Pancreas (tissue), 10 donors: ENCODE measurements at regions not wholly inside any gene's neighbourhood (a gene's known extent, or its start where the extent isn't known, plus 50 kb on each side); places are given as distances from the start of the nearest gene placed in this dataset.
A peak's percentile ranks its signal among the peaks of the same experiment; 100 is the strongest.

Experiments
- ATAC-seq, 4 donors: fragments of 200-7000 bp; cut with Tn5 transposase; one replicate each; pipeline versions ENCODE4 v1.8.0 to v1.9.1; 2020; ENCODE audit warnings: mild to moderate bottlenecking in 4 of 4, moderate library complexity in 4 of 4
- DNase-seq, 6 donors: peaks; one replicate each; pipeline ENCODE4 v3.0.0-alpha.2; 2020
- FAIRE-seq: peaks from 2 replicates; lab custom pipeline; 2012; peaks lifted over from hg19 to GRCh38; lab: Jason Lieb, UNC
- H3K27ac ChIP-seq, 4 donors: fragments of 200-600 bp; sonication (generic); 1 replicate in 3 of 4; 2 replicates in 1 of 4; pipeline versions ENCODE4 v1.5.0 to v1.8.0; 2020
- H3K27me3 ChIP-seq, 4 donors: fragments of 200-600 bp; one replicate each; pipeline ENCODE4 v1.8.0; 2021
- H3K36me3 ChIP-seq, 3 donors: fragments of 200-600 bp; sonication (generic) in 1 of 3; one replicate each; pipeline versions ENCODE4 v1.5.0 to v1.8.0; 2020 to 2021
- H3K4me1 ChIP-seq, 3 donors: fragments of 200-600 bp; one replicate each; pipeline ENCODE4 v1.8.0; 2021
- H3K4me3 ChIP-seq, 4 donors: fragments of 200-600 bp; sonication (generic) in 2 of 4; one replicate each; pipeline versions ENCODE4 v1.5.0 to v1.8.0; 2020 to 2021
- H3K9me3 ChIP-seq, 4 donors: fragments of 200-600 bp; one replicate each; pipeline ENCODE4 v1.8.0; 2021
- WGBS, 2 donors: extraction: QIAGEN DNeasy Blood & Tissue Kit; methylation state at CpG; one replicate each; pipeline ENCODE4 v1.1.7; 2013; 5-methylcytosine and 5-hydroxymethylcytosine counted together
- intact Hi-C, 3 donors: fragments of 100-400 bp; cut with DNase I; formaldehyde crosslinking; loops; one replicate each; pipeline versions ENCODE4 v1.11.1 to v1.14.2; 2022
- TF ChIP-seq, protein P1 (sequence below), 4 donors: fragments of 200-600 bp; sonication (generic) in 3 of 4; IDR thresholded peaks; one replicate each; pipeline versions ENCODE4 v1.5.0 to v1.8.0; 2021; ENCODE audit warnings: antibody characterized with exemption in 4 of 4
- donor health status: healthy with polysubstance abuse.
- donor health status: DM: no; HTN: no; CAD: no; lungs with moderate emphysema.
- donor health status: DM: no; HTN: no; CAD: no.
- donor health status: control.
- donor health status: control.
- donor health status: Bipolar disorder and iron deficiency.
- donor health status: DM: yes; HTN: yes; CAD: no.
- donor health status: DM: no; HTN: no; CAD: no.
- donor health status: DM: no; HTN: no; CAD: no.
- donor health status: DM: yes; HTN: yes; CAD: no.

DNA sequence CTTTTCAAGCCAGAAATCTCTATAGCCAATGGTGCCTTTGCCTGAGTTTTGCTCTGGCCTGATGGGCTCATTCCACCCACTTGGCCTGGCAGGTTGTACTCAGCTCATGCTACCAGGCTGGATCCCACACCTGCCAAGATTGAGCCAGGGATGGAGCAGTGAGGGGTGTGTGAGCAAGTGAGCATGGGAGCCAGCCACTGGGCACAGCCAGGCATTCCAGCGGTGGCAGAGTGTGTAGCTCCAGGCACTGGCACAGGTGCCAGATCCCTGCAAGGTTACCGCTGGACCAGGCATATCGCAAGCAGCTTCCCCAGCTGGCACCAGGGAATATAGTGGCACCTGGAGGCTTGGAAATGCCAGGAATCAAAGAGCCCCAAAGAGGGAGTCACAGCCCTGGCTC is 2395.6 kb upstream of the C9orf72 start:
- DNase-seq (peak in 2 of 6 donors; percentile 32 to 35), ATAC-seq (no peak), FAIRE-seq (no peak)
- no peaks in the 10 kb centered on the region for H3K27me3 ChIP-seq
- H3K36me3 ChIP-seq: no peaks in the 10 kb centered on the region
- 84 to 97% methylated on average over 3 of the region's 3 CpGs for whole genome bisulfite sequencing, 2 donors
- intact Hi-C loops: no loop called here
- no peak overlapping the region for H3K4me3 ChIP-seq
- no peak overlapping the region for H3K27ac ChIP-seq
- TF ChIP-seq, protein P1, sequence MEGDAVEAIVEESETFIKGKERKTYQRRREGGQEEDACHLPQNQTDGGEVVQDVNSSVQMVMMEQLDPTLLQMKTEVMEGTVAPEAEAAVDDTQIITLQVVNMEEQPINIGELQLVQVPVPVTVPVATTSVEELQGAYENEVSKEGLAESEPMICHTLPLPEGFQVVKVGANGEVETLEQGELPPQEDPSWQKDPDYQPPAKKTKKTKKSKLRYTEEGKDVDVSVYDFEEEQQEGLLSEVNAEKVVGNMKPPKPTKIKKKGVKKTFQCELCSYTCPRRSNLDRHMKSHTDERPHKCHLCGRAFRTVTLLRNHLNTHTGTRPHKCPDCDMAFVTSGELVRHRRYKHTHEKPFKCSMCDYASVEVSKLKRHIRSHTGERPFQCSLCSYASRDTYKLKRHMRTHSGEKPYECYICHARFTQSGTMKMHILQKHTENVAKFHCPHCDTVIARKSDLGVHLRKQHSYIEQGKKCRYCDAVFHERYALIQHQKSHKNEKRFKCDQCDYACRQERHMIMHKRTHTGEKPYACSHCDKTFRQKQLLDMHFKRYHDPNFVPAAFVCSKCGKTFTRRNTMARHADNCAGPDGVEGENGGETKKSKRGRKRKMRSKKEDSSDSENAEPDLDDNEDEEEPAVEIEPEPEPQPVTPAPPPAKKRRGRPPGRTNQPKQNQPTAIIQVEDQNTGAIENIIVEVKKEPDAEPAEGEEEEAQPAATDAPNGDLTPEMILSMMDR (IDR thresholded peaks at IDR 0.05): no peak
- no peaks in the 10 kb centered on the region for H3K4me1 ChIP-seq
- H3K9me3 ChIP-seq: no peaks in the 10 kb centered on the region

DNA sequence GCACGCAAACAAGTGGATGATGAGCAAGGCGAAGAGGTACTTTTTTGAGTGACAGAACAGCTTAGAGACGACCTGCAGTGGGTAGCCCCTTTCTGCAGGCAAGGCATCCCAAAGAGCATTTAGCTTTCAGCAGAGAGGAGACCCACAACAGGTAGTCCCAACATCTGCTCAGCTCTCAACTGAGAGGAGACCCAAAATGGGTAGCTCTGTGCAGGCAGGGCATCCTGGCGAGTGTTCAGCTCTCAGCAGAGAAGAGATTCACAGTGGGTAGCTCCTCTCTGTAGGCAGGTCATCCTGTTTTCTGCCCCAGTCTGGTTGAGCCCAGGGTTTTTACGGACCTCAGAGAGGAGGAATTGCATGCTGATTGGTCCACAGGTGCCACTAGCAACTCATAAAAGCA is 2396.1 kb upstream of the C9orf72 start:
- Histone ChIP-seq H3K4me1 (no peaks in the 10 kb centered on the region), H3K36me3 (no peaks in the 10 kb centered on the region), H3K9me3 (no peaks in the 10 kb centered on the region), H3K4me3 (no peak overlapping the region), H3K27ac (no peak overlapping the region), H3K27me3 (no peaks in the 10 kb centered on the region)
- TF ChIP-seq, protein P1 (IDR thresholded peaks at IDR 0.05): no peak
- DNase-seq: peak in 1 of 6 donors; percentile 30
- 57 to 68% methylated on average over 5 of the region's 5 CpGs for WGBS, 2 donors
- intact Hi-C loops: no loop called here
- no peak for FAIRE-seq
- ATAC-seq: no peak

DNA sequence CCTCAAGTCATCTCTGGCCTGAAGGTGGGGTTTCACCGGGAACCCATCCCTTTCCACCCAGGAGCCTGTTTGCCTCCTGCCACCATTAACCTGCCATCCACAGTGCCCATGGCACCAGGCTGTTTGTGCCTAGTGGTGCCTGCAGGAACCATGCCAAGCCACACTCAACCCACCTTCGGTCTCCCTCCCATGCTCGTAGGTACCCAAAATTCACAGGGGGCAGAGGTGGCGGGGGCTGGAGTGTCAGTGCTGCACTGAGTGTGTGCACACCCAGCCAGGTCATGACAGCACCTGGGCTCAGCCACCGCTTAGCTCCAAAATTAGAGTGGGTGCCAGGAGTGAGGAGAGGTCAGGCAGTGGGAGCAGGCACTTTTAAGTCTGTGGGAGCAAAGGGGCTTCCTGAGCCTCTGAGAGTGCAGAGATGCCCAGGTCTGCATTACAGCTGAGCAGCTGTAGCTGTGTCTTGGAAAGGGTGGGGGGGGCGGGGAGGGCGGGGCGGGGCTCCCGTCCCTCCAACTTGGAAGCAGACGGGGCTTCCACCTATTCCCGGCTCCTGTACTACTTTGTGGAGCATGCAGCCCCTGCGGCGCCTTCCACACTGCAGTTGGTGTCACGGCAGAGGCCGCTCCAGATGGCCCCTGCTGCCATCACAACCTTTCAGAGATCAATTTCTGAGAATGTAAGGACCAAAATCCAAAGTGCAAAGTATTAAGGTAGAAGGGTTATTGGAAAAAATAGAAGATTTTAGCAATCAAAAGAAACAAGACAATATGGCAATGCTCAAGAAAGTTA is 2396.8 kb upstream of the C9orf72 start:
- ATAC-seq (no peak), FAIRE-seq (no peak), DNase-seq (peak in 2 of 6 donors; percentile 28 to 30)
- intact Hi-C loops: no loop called here
- Histone ChIP-seq H3K9me3 (no peaks in the 10 kb centered on the region), H3K27me3 (no peaks in the 10 kb centered on the region), H3K4me3 (no peak overlapping the region), H3K27ac (no peak overlapping the region), H3K36me3 (no peaks in the 10 kb centered on the region), H3K4me1 (no peaks in the 10 kb centered on the region)
- 72 to 80% methylated on average over 15 of the region's 15 CpGs for WGBS, 2 donors
- TF ChIP-seq, protein P1 (IDR thresholded peaks at IDR 0.05): no peak

DNA sequence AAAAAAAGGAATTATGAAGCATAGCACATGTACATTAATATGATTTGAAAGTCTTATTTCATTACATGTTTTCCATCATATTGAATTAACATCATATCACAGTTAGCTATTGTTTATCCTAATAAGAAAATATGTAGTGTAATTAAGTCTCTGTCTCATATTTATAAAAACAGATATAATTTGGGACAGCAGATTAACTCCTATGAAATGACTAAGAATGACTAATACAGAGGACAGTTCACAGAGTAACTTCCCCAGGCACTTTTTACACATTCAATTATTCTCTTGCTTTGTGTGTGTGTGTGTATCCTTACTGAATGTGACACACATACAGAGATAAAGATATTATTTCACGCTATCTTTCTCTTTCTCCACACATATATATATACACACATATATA is 2400.9 kb upstream of the C9orf72 start:
- no peak overlapping the region for H3K27ac ChIP-seq
- TF ChIP-seq, protein P1 (IDR thresholded peaks at IDR 0.05): no peak
- DNase-seq (no peak), FAIRE-seq (no peak), ATAC-seq (no peak)
- no peaks in the 10 kb centered on the region for H3K36me3 ChIP-seq
- H3K27me3 ChIP-seq: no peaks in the 10 kb centered on the region
- 41 to 74% methylated on average over 1 of the region's 1 CpG for WGBS, 2 donors
- H3K9me3 ChIP-seq: no peaks in the 10 kb centered on the region
- H3K4me3 ChIP-seq: no peak overlapping the region
- H3K4me1 ChIP-seq: no peaks in the 10 kb centered on the region
- intact Hi-C loops: no loop called here

DNA sequence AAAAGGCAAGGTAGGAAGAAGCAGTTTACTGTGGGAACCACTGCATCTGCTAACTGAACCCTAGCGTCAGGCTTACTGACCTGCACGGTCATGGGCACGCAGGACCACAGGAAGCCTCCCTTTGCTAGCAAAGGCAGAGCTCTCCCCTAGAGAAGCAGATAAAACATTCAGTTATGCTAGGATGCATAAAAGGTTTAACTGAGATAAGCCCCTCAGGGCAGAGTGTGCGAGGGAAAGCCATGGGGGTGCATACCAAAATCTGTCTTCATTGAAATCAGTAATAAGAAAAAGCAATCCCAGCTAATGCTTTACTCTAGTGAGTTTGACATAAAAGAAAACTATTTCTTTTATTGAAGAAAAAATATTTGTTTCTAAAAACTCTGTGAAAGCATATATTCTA is 2403.7 kb upstream of the C9orf72 start:
- FAIRE-seq (no peak), ATAC-seq (no peak), DNase-seq (no peak)
- Histone ChIP-seq H3K36me3 (no peaks in the 10 kb centered on the region), H3K27ac (no peak overlapping the region), H3K4me1 (no peaks in the 10 kb centered on the region), H3K4me3 (no peak overlapping the region), H3K9me3 (no peaks in the 10 kb centered on the region), H3K27me3 (no peaks in the 10 kb centered on the region)
- WGBS, 2 donors: 47 to 60% methylated on average over 4 of the region's 4 CpGs
- TF ChIP-seq, protein P1 (IDR thresholded peaks at IDR 0.05): no peak
- intact Hi-C loops: no loop called here
